ENCODE measurements at regions not wholly inside any gene's neighbourhood (a gene's known extent, or its start where the extent isn't known, plus 50 kb on each side); places are given as distances from the start of the nearest gene placed in this dataset.

DNA sequence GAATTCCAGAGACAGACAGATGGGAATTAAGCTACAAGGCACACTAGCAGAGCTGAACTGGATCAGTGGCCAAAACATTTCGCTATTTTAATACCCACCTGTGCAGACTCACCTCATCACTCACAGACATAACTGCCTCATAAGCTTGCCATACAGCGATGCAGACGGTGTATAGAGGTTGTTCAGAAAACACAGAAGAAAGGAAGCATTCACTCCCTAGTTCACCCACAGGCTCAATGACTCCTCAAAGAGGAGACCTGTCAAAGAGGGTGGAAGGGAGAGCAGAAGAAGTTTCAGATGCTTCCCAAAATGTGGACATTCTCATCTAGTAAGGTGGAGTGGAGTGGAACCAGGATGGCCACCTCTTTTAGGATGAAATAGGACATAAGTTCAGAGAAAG, 81.7 kb upstream of the SPHKAP start:
- TF ChIP-seq EZH2 (IDR thresholded peaks at IDR 0.05; ENCODE audit: insufficient read depth, poor library complexity, severe bottlenecking) (no peak), EZH2phosphoT487 (IDR thresholded peaks at IDR 0.05; ENCODE audit: insufficient read depth, low read depth) (no peak)
